ENCODE measurements at regions not wholly inside any gene's neighbourhood (a gene's known extent, or its start where the extent isn't known, plus 50 kb on each side); places are given as distances from the start of the nearest gene placed in this dataset.

DNA sequence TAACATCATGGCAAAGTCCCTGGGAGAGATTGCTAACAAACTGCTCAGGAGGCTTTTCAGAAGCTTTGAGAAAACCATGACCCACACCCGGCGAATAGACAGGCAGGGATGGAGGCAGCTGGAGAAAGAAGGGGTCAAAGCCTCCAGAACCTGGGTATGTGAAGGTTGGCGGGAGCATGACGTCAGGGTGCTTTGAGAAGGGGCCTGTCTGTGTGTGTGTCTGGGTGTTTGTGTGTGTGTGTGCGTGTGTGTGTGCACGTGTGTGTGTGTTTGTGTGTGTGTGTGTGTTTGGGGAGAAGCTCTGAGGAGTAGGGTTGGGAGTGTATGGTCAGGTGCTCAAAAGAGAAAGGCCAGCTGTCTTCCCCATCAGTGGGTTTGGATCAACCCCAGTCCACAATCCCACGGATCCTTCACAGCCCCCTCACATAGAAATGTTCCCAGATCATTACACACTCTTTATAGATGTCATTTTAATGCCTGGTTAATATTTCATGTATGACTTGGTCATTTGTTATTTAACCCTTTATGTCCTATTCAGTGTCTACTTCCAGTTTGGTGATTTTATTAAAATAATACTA lies 254.1 kb upstream of the SMIM21 start:
- Histone ChIP-seq H3K27ac (ENCODE audit: low read length) (no peak overlapping the region), H2AFZ (ENCODE audit: low read length) (no peak overlapping the region), H3K9me2 (replicated peaks; ENCODE audit: insufficient read depth, low read length) (no peaks in the 10 kb centered on the region), H3K4me3 (ENCODE audit: low read length) (no peak overlapping the region), H3F3A (ENCODE audit: insufficient read depth, low read length) (no peaks in the 10 kb centered on the region), H3K4me2 (ENCODE audit: low read depth, low read length) (no peak overlapping the region), H3K4me1 (ENCODE audit: low read length) (no peaks in the 10 kb centered on the region), H3K36me3 (replicated peaks; ENCODE audit: insufficient read depth, low read length) (no peaks in the 10 kb centered on the region), H4K20me1 (ENCODE audit: insufficient read depth, low read length) (no peaks in the 10 kb centered on the region), H3K9me3 (replicated peaks; ENCODE audit: insufficient read depth, low read length) (no peaks in the 10 kb centered on the region), H3K79me2 (ENCODE audit: low read length) (no peaks in the 10 kb centered on the region), H3K27me3 (replicated peaks; ENCODE audit: insufficient read depth, low read length) (no peaks in the 10 kb centered on the region), H3K9ac (ENCODE audit: low read length) (no peak overlapping the region)
- TF ChIP-seq, protein P1, sequence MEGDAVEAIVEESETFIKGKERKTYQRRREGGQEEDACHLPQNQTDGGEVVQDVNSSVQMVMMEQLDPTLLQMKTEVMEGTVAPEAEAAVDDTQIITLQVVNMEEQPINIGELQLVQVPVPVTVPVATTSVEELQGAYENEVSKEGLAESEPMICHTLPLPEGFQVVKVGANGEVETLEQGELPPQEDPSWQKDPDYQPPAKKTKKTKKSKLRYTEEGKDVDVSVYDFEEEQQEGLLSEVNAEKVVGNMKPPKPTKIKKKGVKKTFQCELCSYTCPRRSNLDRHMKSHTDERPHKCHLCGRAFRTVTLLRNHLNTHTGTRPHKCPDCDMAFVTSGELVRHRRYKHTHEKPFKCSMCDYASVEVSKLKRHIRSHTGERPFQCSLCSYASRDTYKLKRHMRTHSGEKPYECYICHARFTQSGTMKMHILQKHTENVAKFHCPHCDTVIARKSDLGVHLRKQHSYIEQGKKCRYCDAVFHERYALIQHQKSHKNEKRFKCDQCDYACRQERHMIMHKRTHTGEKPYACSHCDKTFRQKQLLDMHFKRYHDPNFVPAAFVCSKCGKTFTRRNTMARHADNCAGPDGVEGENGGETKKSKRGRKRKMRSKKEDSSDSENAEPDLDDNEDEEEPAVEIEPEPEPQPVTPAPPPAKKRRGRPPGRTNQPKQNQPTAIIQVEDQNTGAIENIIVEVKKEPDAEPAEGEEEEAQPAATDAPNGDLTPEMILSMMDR (IDR thresholded peaks at IDR 0.05; ENCODE audit: low read length): no peak
- TF ChIP-seq EZH2phosphoT487 (IDR thresholded peaks at IDR 0.05; ENCODE audit: low read length): no peak
- TF ChIP-seq EZH2 (optimal IDR thresholded peaks at IDR 0.05; ENCODE audit: low read depth, low read length): no peak
- DNase-seq: no peak

- Histone ChIP-seq H3K79me2 (ENCODE audit: low read length) (no peaks in the 10 kb centered on the region), H3K27me3 (replicated peaks; ENCODE audit: insufficient read depth, low read length) (no peaks in the 10 kb centered on the region), H3K36me3 (replicated peaks; ENCODE audit: insufficient read depth, low read length) (no peaks in the 10 kb centered on the region), H3K9me2 (replicated peaks; ENCODE audit: insufficient read depth, low read length) (no peaks in the 10 kb centered on the region), H3F3A (ENCODE audit: insufficient read depth, low read length) (no peaks in the 10 kb centered on the region), H2AFZ (ENCODE audit: low read length) (no peak overlapping the region), H3K4me1 (ENCODE audit: low read length) (no peaks in the 10 kb centered on the region), H3K4me3 (ENCODE audit: low read length) (no peak overlapping the region), H3K9me3 (replicated peaks; ENCODE audit: insufficient read depth, low read length) (no peaks in the 10 kb centered on the region), H3K27ac (ENCODE audit: low read length) (no peak overlapping the region), H4K20me1 (ENCODE audit: insufficient read depth, low read length) (no peaks in the 10 kb centered on the region), H3K9ac (ENCODE audit: low read length) (no peak overlapping the region), H3K4me2 (ENCODE audit: low read depth, low read length) (no peak overlapping the region)
- no peak for DNase-seq
- no peak for TF ChIP-seq EZH2 (optimal IDR thresholded peaks at IDR 0.05; ENCODE audit: low read depth, low read length)
- no peak for TF ChIP-seq EZH2phosphoT487 (IDR thresholded peaks at IDR 0.05; ENCODE audit: low read length)
- TF ChIP-seq, protein P1 (IDR thresholded peaks at IDR 0.05; ENCODE audit: low read length): no peak
These were observed 251.8 kb upstream of the SMIM21 start for GRCh38 chr18:75679331-75679730.

DNA sequence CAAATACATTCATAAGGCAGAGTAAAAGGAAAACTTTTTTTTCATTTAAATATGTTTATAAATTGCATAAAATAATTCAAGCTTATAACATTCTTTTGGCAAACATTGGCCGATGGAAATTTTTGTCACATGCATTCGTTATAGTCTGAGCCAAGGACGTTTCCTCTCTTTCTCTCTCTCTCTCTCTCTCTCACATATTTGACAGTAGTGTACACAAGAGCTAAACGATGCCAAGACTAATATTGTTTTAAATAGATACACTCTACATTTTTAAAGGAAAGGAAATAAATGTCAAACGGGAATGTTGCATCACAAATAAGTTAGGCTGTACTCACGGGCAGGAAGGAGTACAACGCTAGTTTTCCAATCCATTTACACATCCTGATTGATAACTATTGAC lies 251.1 kb upstream of the SMIM21 start:
- DNase-seq: no peak
- no peaks in the 10 kb centered on the region for H3K27me3 ChIP-seq (replicated peaks; ENCODE audit: insufficient read depth, low read length)
- no peak overlapping the region for H3K4me2 ChIP-seq (ENCODE audit: low read depth, low read length)
- TF ChIP-seq EZH2 (optimal IDR thresholded peaks at IDR 0.05; ENCODE audit: low read depth, low read length) (no peak), EZH2phosphoT487 (IDR thresholded peaks at IDR 0.05; ENCODE audit: low read length) (no peak)
- TF ChIP-seq, protein P1 (IDR thresholded peaks at IDR 0.05; ENCODE audit: low read length): no peak
- H3K9me2 ChIP-seq (replicated peaks; ENCODE audit: insufficient read depth, low read length): no peaks in the 10 kb centered on the region
- no peaks in the 10 kb centered on the region for H3K9me3 ChIP-seq (replicated peaks; ENCODE audit: insufficient read depth, low read length)
- no peak overlapping the region for H3K9ac ChIP-seq (ENCODE audit: low read length)
- H4K20me1 ChIP-seq (ENCODE audit: insufficient read depth, low read length): no peaks in the 10 kb centered on the region
- no peaks in the 10 kb centered on the region for H3K4me1 ChIP-seq (ENCODE audit: low read length)
- H2AFZ ChIP-seq (ENCODE audit: low read length): no peak overlapping the region
- no peaks in the 10 kb centered on the region for H3K36me3 ChIP-seq (replicated peaks; ENCODE audit: insufficient read depth, low read length)
- no peak overlapping the region for H3K4me3 ChIP-seq (ENCODE audit: low read length)
- H3F3A ChIP-seq (ENCODE audit: insufficient read depth, low read length): no peaks in the 10 kb centered on the region
- no peak overlapping the region for H3K27ac ChIP-seq (ENCODE audit: low read length)
- H3K79me2 ChIP-seq (ENCODE audit: low read length): no peaks in the 10 kb centered on the region
